CD4-positive, alpha-beta T cell (primary cell): ENCODE measurements at regions not wholly inside any gene's neighbourhood (a gene's known extent, or its start where the extent isn't known, plus 50 kb on each side); places are given as distances from the start of the nearest gene placed in this dataset.

Experiments
- ATAC-seq: fragments of 200-7000 bp; cut with Tn5 transposase; one replicate; pipeline ENCODE4 v1.10.0; 2022; ENCODE audit warnings: mild to moderate bottlenecking; ENCODE audit not compliant: poor library complexity
- CTCF ChIA-PET: fragments of 350-600 bp; sonication (Branson Sonifier 250); formaldehyde crosslinking; loops from one replicate; lab custom pipeline; 2021; ENCODE audit warnings: antibody characterized with exemption, inconsistent platforms; lab: Charles Lee
- POLR2A ChIA-PET: fragments of 350-600 bp; sonication (Branson Sonifier 250); formaldehyde crosslinking; loops from one replicate; lab custom pipeline; 2021; ENCODE audit warnings: antibody characterized with exemption, inconsistent platforms; lab: Charles Lee
- DNase-seq, 14 experiments: peaks; one replicate each; pipeline ENCODE4 v3.0.0-alpha.2; 2013 to 2020; ENCODE audit warnings: mixed read lengths in 2 of 14
- H3K27ac ChIP-seq, 2 donors: one replicate each; pipeline versions ENCODE4 v1.5.1 to v1.7.0; 2013; ENCODE audit warnings: low read length in 2 of 2, low read depth in 1 of 2, mild to moderate bottlenecking in 1 of 2
- H3K27me3 ChIP-seq, 2 experiments: 1 replicate in 1 of 2; 2 replicates in 1 of 2; pipeline versions ENCODE4 v1.6.1 to v1.7.0; 2013; ENCODE audit warnings: low read length in 2 of 2, control low read depth in 1 of 2, mild to moderate bottlenecking in 1 of 2, moderate library complexity in 1 of 2; ENCODE audit not compliant: insufficient read depth in 2 of 2, control insufficient read depth in 1 of 2
- H3K36me3 ChIP-seq: one replicate; pipeline ENCODE4 v1.6.1; 2013; ENCODE audit warnings: low read length, control low read depth; ENCODE audit not compliant: insufficient read depth
- H3K4me1 ChIP-seq: one replicate; pipeline ENCODE4 v1.6.1; 2013; ENCODE audit warnings: low read length, control low read depth; ENCODE audit not compliant: insufficient read depth
- H3K4me3 ChIP-seq: one replicate; pipeline ENCODE4 v1.5.1; 2013; ENCODE audit warnings: mild to moderate bottlenecking, low read length, moderate library complexity
- H3K9me3 ChIP-seq, 2 experiments: 1 replicate in 1 of 2; 2 replicates in 1 of 2; pipeline versions ENCODE4 v1.6.1 to v1.7.0; 2013; ENCODE audit warnings: low read length in 2 of 2, mild to moderate bottlenecking in 2 of 2, control low read depth in 1 of 2, moderate library complexity in 1 of 2; ENCODE audit not compliant: control insufficient read depth in 1 of 2, insufficient read depth in 1 of 2
- H3K27ac Mint-ChIP-seq: one replicate; pipeline ENCODE4 v1.8.0; 2020; ENCODE audit warnings: mixed read lengths
- H3K27me3 Mint-ChIP-seq: one replicate; pipeline ENCODE4 v1.8.0; 2021; ENCODE audit warnings: mixed read lengths
- H3K36me3 Mint-ChIP-seq: one replicate; pipeline ENCODE4 v1.8.0; 2021; ENCODE audit warnings: low read depth, mixed read lengths
- H3K4me1 Mint-ChIP-seq: one replicate; pipeline ENCODE4 v1.8.0; 2021; ENCODE audit warnings: low read depth, mixed read lengths
- H3K4me3 Mint-ChIP-seq: one replicate; pipeline ENCODE4 v1.8.0; 2020; ENCODE audit warnings: mild to moderate bottlenecking, mixed read lengths
- H3K9me3 Mint-ChIP-seq: one replicate; pipeline ENCODE4 v1.8.0; 2020; ENCODE audit warnings: mixed read lengths
- intact Hi-C, 2 experiments: fragments of 100-400 bp; cut with DNase I in 1 of 2; cut with micrococcal nuclease in 1 of 2; formaldehyde crosslinking; loops; one replicate each; pipeline versions ENCODE4 v1.15.1 to v1.9.0; 2023 to 2025; cut with DNase I, micrococcal nuclease
- TF ChIP-seq, protein P1 (sequence below): fragments of 200-600 bp; IDR thresholded peaks from one replicate; pipeline ENCODE4 v1.8.0; 2022; ENCODE audit warnings: antibody characterized with exemption, mild to moderate bottlenecking

DNA sequence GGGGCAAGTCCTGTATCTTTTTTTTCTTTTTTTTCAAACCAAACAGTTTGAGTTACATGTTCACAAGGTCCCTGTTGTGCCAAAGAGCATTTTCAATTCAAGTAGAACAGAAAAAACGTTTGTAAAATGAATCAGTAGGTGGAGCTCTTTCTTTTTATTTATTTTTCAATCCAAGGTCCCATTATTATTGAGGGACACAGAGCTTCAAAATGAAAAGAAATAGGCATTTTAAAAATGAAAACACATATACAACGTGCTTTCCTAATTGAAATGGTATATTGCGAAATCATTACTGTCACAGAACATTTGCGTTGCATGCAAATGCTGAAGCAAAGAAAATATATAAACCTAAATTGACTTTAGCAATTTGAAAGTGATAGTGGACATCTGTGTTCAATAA lies 711.0 kb downstream of the MECOM start:
- Mint-ChIP-seq H3K4me3 (no peak overlapping the region), H3K36me3 (no peaks in the 10 kb centered on the region), H3K27ac (no peak overlapping the region), H3K27me3 (no peaks in the 10 kb centered on the region), H3K4me1 (no peaks in the 10 kb centered on the region), H3K9me3 (no peaks in the 10 kb centered on the region)
- Histone ChIP-seq H3K27ac (no peak overlapping the region), H3K36me3 (no peaks in the 10 kb centered on the region), H3K27me3 (no peaks in the 10 kb centered on the region), H3K9me3 (no peaks in the 10 kb centered on the region), H3K4me3 (no peak overlapping the region), H3K4me1 (no peaks in the 10 kb centered on the region)
- DNase-seq (no peak), ATAC-seq (no peak)
- TF ChIP-seq, protein P1, sequence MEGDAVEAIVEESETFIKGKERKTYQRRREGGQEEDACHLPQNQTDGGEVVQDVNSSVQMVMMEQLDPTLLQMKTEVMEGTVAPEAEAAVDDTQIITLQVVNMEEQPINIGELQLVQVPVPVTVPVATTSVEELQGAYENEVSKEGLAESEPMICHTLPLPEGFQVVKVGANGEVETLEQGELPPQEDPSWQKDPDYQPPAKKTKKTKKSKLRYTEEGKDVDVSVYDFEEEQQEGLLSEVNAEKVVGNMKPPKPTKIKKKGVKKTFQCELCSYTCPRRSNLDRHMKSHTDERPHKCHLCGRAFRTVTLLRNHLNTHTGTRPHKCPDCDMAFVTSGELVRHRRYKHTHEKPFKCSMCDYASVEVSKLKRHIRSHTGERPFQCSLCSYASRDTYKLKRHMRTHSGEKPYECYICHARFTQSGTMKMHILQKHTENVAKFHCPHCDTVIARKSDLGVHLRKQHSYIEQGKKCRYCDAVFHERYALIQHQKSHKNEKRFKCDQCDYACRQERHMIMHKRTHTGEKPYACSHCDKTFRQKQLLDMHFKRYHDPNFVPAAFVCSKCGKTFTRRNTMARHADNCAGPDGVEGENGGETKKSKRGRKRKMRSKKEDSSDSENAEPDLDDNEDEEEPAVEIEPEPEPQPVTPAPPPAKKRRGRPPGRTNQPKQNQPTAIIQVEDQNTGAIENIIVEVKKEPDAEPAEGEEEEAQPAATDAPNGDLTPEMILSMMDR, result no peak
- intact Hi-C loops, result no loop called here
- CTCF ChIA-PET, result no interaction called here
- POLR2A ChIA-PET, result no interaction called here

DNA sequence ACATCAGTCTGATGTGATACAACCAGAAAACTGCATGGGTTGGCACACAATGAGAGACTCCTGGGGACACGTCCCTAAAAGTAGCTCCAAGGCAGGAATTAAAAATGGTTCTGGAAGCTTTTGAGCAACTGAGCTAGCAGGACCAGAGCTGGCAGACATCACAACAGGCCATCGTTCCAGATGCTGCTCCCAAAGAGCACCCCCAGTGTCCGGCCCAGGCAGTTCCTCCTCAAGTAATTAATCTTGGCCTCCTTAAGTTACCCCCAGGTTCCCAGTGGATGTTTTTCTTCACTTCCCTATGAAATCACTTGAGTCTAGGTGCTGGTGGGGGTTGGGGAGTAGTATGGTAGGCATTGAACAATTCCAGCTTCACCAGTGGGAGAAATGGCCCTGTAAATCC lies 711.6 kb downstream of the MECOM start:
- H3K36me3 ChIP-seq, result no peaks in the 10 kb centered on the region
- TF ChIP-seq, protein P1, result no peak
- no peaks in the 10 kb centered on the region for H3K27me3 Mint-ChIP-seq
- H3K4me3 ChIP-seq, result no peak overlapping the region
- no peaks in the 10 kb centered on the region for H3K4me1 ChIP-seq
- no peaks in the 10 kb centered on the region for H3K9me3 ChIP-seq
- no peaks in the 10 kb centered on the region for H3K36me3 Mint-ChIP-seq
- no peak overlapping the region for H3K27ac Mint-ChIP-seq
- CTCF ChIA-PET, result no interaction called here
- H3K27me3 ChIP-seq, result no peaks in the 10 kb centered on the region
- POLR2A ChIA-PET, result no interaction called here
- no peak overlapping the region for H3K27ac ChIP-seq
- intact Hi-C loops, result no loop called here
- no peak for DNase-seq
- no peaks in the 10 kb centered on the region for H3K9me3 Mint-ChIP-seq
- ATAC-seq, result no peak
- H3K4me1 Mint-ChIP-seq, result no peaks in the 10 kb centered on the region
- no peak overlapping the region for H3K4me3 Mint-ChIP-seq

DNA sequence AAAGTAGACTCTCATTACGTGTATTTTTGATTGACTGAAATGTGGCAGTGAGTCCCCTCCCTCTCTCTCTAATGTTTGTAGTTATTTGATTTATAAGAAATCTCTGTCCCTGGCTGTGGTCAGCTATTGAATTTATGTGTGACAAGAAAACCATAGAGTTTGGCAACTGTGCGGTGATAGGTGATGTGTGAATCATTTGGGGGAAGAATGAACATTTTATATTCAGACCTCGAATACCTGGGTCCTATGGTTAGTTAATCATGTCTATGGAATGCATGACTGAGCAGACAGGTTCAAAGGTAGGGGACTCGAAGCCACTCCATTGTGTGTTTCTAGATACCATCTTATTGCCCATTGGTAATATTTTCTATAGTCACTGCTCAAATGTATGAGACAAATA lies 712.1 kb downstream of the MECOM start:
- no peak overlapping the region for H3K4me3 Mint-ChIP-seq
- ChIA-PET POLR2A (no interaction called here), CTCF (no interaction called here)
- H3K4me3 ChIP-seq, result no peak overlapping the region
- H3K4me1 Mint-ChIP-seq, result no peaks in the 10 kb centered on the region
- no peaks in the 10 kb centered on the region for H3K4me1 ChIP-seq
- no peaks in the 10 kb centered on the region for H3K9me3 Mint-ChIP-seq
- DNase-seq (no peak), ATAC-seq (no peak)
- TF ChIP-seq, protein P1, result no peak
- no peaks in the 10 kb centered on the region for H3K36me3 ChIP-seq
- H3K9me3 ChIP-seq, result no peaks in the 10 kb centered on the region
- H3K27me3 Mint-ChIP-seq, result no peaks in the 10 kb centered on the region
- intact Hi-C loops, result no loop called here
- no peak overlapping the region for H3K27ac Mint-ChIP-seq
- no peaks in the 10 kb centered on the region for H3K36me3 Mint-ChIP-seq
- no peaks in the 10 kb centered on the region for H3K27me3 ChIP-seq
- no peak overlapping the region for H3K27ac ChIP-seq
